ENCODE measurements at regions not wholly inside any gene's neighbourhood (a gene's known extent, or its start where the extent isn't known, plus 50 kb on each side); places are given as distances from the start of the nearest gene placed in this dataset.
A peak's percentile ranks its signal among the peaks of the same experiment; 100 is the strongest.

DNA sequence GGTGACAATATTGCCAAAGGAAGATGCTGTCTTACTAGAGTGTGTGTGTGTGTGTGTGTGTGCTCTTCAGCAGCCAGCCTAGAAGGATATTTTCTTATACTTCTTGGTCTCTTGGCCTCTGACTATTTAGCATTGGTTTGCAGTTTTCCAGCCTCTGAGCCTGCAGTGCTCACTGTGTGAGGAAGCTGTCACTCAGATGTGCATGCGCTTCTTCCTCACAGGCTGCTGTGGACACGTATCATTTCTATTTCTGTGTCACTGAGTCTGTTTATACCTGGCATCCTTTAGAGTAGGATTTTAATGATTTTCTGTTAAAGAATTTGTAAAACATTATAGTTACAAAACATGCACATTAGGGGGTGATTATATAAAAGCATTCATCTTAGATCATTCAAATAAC is 83.3 kb downstream of the ALDH8A1 start:
- H3K4me3 ChIP-seq (ENCODE audit: low read depth, low read length): no peak overlapping the region
- in situ Hi-C loops (cut with HindIII; ENCODE audit: low sequenced_read_pairs): no loop called here
- no peak for DNase-seq (ENCODE audit: low read depth)
- TF ChIP-seq, protein P1, sequence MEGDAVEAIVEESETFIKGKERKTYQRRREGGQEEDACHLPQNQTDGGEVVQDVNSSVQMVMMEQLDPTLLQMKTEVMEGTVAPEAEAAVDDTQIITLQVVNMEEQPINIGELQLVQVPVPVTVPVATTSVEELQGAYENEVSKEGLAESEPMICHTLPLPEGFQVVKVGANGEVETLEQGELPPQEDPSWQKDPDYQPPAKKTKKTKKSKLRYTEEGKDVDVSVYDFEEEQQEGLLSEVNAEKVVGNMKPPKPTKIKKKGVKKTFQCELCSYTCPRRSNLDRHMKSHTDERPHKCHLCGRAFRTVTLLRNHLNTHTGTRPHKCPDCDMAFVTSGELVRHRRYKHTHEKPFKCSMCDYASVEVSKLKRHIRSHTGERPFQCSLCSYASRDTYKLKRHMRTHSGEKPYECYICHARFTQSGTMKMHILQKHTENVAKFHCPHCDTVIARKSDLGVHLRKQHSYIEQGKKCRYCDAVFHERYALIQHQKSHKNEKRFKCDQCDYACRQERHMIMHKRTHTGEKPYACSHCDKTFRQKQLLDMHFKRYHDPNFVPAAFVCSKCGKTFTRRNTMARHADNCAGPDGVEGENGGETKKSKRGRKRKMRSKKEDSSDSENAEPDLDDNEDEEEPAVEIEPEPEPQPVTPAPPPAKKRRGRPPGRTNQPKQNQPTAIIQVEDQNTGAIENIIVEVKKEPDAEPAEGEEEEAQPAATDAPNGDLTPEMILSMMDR (IDR thresholded peaks at IDR 0.05; ENCODE audit: low read depth, low read length, missing control alignments): no peak

DNA sequence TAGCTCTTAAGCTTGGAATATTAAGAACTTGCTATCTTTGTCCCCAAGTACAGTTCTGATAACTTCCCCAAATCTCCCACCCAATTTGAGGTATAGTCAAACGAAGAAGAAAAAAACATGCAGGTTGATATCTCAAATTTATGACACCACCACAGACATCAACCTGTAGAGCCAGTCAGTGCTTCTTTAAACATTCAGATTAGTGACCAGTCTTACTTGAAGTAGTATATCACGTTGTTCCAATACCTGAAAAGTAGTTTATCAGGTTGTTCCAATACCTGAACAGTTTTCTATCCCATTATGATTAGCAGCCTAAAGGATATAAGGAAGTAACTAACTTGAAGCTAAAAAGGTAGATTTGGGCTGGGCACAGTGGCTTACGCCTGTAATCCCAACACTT is 85.3 kb downstream of the ALDH8A1 start:
- TF ChIP-seq, protein P1 (IDR thresholded peaks at IDR 0.05; ENCODE audit: low read depth, low read length, missing control alignments): no peak
- in situ Hi-C loops (cut with HindIII; ENCODE audit: low sequenced_read_pairs): no loop called here
- H3K4me3 ChIP-seq (ENCODE audit: low read depth, low read length): no peak overlapping the region
- DNase-seq (ENCODE audit: low read depth): no peak

- DNase-seq (ENCODE audit: low read depth): no peak
- TF ChIP-seq, protein P1 (IDR thresholded peaks at IDR 0.05; ENCODE audit: low read depth, low read length, missing control alignments): no peak
- H3K4me3 ChIP-seq (ENCODE audit: low read depth, low read length): no peak overlapping the region
- in situ Hi-C loops (cut with HindIII; ENCODE audit: low sequenced_read_pairs): no loop called here
Observed at GRCh38 chr6:134863763-134864510, 86.0 kb downstream of the ALDH8A1 start.

- TF ChIP-seq, protein P1 (IDR thresholded peaks at IDR 0.05; ENCODE audit: low read depth, low read length, missing control alignments): no peak
- in situ Hi-C loops (cut with HindIII; ENCODE audit: low sequenced_read_pairs): no loop called here
- no peak for DNase-seq (ENCODE audit: low read depth)
- no peak overlapping the region for H3K4me3 ChIP-seq (ENCODE audit: low read depth, low read length)
Observed at GRCh38 chr6:134854366-134854765, 95.5 kb downstream of the ALDH8A1 start.

DNA sequence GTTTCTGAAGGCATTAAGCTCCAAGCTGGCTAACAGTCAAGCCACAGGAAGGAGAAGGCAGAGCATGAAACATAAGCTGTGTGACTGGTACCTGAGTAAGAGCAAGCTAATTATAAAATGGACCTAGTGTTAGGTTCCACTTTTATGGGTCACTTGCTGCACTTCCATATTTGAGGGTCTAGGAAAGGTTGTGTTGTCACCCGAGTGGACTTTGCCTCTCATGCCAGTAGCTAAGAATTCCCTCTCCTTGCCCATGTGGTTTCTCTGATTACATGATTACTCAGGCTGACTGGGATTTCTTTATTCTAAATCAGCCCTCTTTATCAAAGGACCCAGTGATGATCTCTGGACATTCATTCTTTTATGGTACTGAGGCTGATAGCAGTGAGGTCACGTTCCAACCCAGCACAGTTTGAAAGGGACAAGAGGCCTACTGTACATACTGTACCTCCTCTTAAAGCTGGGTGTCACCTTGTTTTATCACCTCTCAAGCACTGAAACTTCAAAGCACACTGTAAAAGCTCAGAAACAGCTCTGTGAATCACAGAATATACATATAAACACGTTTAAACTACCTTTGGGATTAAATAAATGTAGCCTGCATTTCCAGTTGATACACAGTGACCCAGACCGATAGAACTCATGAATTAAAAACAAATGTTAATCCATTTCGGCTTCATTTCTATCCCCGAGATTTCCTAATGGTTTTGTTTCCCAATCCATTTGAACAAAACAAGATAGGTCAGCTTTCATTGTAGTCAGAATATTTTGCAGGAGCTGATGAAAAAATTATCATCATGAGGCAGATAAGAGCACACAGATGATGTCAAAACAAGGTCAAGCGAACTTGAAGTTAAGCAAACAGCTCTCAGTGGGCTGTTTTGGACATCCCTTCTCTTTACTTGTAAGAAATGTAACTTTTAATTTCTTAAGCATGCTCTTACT is 96.5 kb downstream of the ALDH8A1 start:
- DNase-seq (ENCODE audit: low read depth): peak; percentile 50
- no peak overlapping the region for H3K4me3 ChIP-seq (ENCODE audit: low read depth, low read length)
- in situ Hi-C loops (cut with HindIII; ENCODE audit: low sequenced_read_pairs): no loop called here
- TF ChIP-seq, protein P1 (IDR thresholded peaks at IDR 0.05; ENCODE audit: low read depth, low read length, missing control alignments): no peak

DNA sequence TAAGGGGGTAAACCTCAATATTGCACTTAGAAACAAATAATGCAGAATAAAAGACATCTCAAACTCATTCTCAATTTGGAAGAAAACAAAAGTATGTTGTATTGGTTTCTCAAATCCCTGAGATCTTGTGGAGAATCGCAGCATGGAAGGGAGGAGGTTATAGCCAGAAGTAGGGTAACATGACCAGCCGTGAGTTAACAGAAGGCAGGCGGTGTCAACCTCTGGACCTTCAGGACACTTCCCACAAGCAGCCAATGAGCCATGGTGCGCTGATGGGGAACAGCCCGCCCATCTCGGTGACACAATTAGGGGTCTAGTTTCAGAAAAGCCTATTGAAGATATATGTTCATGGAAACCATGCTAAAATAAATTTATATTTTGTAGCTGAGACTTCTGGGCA is 98.4 kb downstream of the ALDH8A1 start:
- no peak for DNase-seq (ENCODE audit: low read depth)
- H3K4me3 ChIP-seq (ENCODE audit: low read depth, low read length): no peak overlapping the region
- in situ Hi-C loops (cut with HindIII; ENCODE audit: low sequenced_read_pairs): no loop called here
- TF ChIP-seq, protein P1 (IDR thresholded peaks at IDR 0.05; ENCODE audit: low read depth, low read length, missing control alignments): no peak
